Cardiac fibroblast (primary cell): ENCODE measurements at regions not wholly inside any gene's neighbourhood (a gene's known extent, or its start where the extent isn't known, plus 50 kb on each side); places are given as distances from the start of the nearest gene placed in this dataset.
"Not testable (repeated sequence)": the region's sequence is repeated elsewhere in the genome, so short reads cannot be mapped to it uniquely, and the experiment has no call there.

Experiments used
- DNase-seq, 2 donors: peaks; one replicate each; pipeline versions ENCODE4 v3.0.0 to v3.0.0-alpha.2; 2010; ENCODE audit warnings: low read depth in 2 of 2
- H3K4me3 ChIP-seq, 2 donors: replicated peaks in 1 of 2; 1 replicate in 1 of 2; 2 replicates in 1 of 2; pipeline ENCODE4 v1.5.1; 2011; ENCODE audit warnings: low read depth in 2 of 2, low read length in 2 of 2, mild to moderate bottlenecking in 2 of 2, moderate library complexity in 1 of 2
- CTCF ChIP-seq: IDR thresholded peaks from one replicate; pipeline ENCODE4 v1.5.1; 2011; ENCODE audit warnings: low read depth, mild to moderate bottlenecking, low read length, inconsistent platforms

- DNase-seq, result no peak
- no peak for TF ChIP-seq CTCF
Measured at GRCh38 chr1:184879876-184880557, 94.3 kb downstream of the NIBAN1 start.

GRCh38 chr1:184878602-184879001 lies 95.7 kb downstream of the NIBAN1 start:
- no peak for TF ChIP-seq CTCF
- no peak overlapping the region for H3K4me3 ChIP-seq
- DNase-seq, result no peak

More at GRCh38 chr1:184879876-184880557, 94.3 kb downstream of the NIBAN1 start:
- H3K4me3 ChIP-seq, result no peak overlapping the region

- DNase-seq, result no peak
- no peak overlapping the region for H3K4me3 ChIP-seq
- TF ChIP-seq CTCF, result no peak
Measured at GRCh38 chr1:184878002-184878401, 96.3 kb downstream of the NIBAN1 start.

GRCh38 chr1:184876015-184876414 lies 98.3 kb downstream of the NIBAN1 start:
- H3K4me3 ChIP-seq, DNase-seq: not testable (repeated sequence)

- no peak for DNase-seq
- no peak for TF ChIP-seq CTCF
- H3K4me3 ChIP-seq, result no peak overlapping the region
Measured at GRCh38 chr1:184875218-184875617, 99.1 kb downstream of the NIBAN1 start.

- no peak overlapping the region for H3K4me3 ChIP-seq
- no peak for TF ChIP-seq CTCF
- DNase-seq, result no peak
Measured at GRCh38 chr1:184870319-184870718, 104.0 kb downstream of the NIBAN1 start.

GRCh38 chr1:184867866-184868689 lies 106.2 kb downstream of the NIBAN1 start:
- TF ChIP-seq CTCF, result no peak
- no peak overlapping the region for H3K4me3 ChIP-seq
- DNase-seq, result no peak
